Fibroblast of lung (primary cell): ENCODE measurements at regions not wholly inside any gene's neighbourhood (a gene's known extent, or its start where the extent isn't known, plus 50 kb on each side); places are given as distances from the start of the nearest gene placed in this dataset.

Source experiments
- DNase-seq, 2 donors: peaks; one replicate each; pipeline versions ENCODE4 v3.0.0 to v3.0.0-alpha.2; 2010; ENCODE audit warnings: low read depth in 2 of 2
- H2AFZ ChIP-seq: 2 replicates; pipeline ENCODE4 v1.5.1; 2012; ENCODE audit warnings: low read length, control low read depth, inconsistent platforms
- H3K27ac ChIP-seq: 2 replicates; pipeline ENCODE4 v1.5.1; 2011; ENCODE audit warnings: low read length, control low read depth; ENCODE audit not compliant: insufficient read depth
- H3K27me3 ChIP-seq: 2 replicates; pipeline ENCODE4 v1.5.1; 2011; ENCODE audit warnings: mild to moderate bottlenecking, low read length; ENCODE audit not compliant: control insufficient read depth, insufficient read depth
- H3K36me3 ChIP-seq: 2 replicates; pipeline ENCODE4 v1.5.1; 2011; ENCODE audit warnings: low read length; ENCODE audit not compliant: control insufficient read depth, insufficient read depth
- H3K4me1 ChIP-seq: 2 replicates; pipeline ENCODE4 v1.5.1; 2011; ENCODE audit warnings: low read length; ENCODE audit not compliant: control insufficient read depth, insufficient read depth; ENCODE audit errors: extremely low read depth
- H3K4me2 ChIP-seq: 2 replicates; pipeline ENCODE4 v1.5.1; 2011; ENCODE audit warnings: low read length, control low read depth; ENCODE audit not compliant: insufficient read depth; ENCODE audit errors: extremely low read depth
- H3K4me3 ChIP-seq, 4 experiments: fragments of 200-600 bp in 1 of 4; sonication (generic) in 1 of 4; replicated peaks in 1 of 4; 2 replicates each; pipeline ENCODE4 v1.5.1; 2011 to 2016; ENCODE audit warnings: low read length in 4 of 4, low read depth in 3 of 4, mild to moderate bottlenecking in 3 of 4, control low read depth in 2 of 4, inconsistent platforms in 1 of 4, mixed read lengths in 1 of 4; ENCODE audit not compliant: insufficient read depth in 1 of 4; ENCODE audit errors: control extremely low read depth in 1 of 4
- H3K79me2 ChIP-seq: 2 replicates; pipeline ENCODE4 v1.5.1; 2012; ENCODE audit warnings: mild to moderate bottlenecking, low read length, inconsistent platforms; ENCODE audit not compliant: control insufficient read depth, insufficient read depth
- H3K9ac ChIP-seq: 2 replicates; pipeline ENCODE4 v1.5.1; 2011; ENCODE audit warnings: mild to moderate bottlenecking, low read length, control low read depth; ENCODE audit not compliant: insufficient read depth
- H3K9me3 ChIP-seq: 2 replicates; pipeline ENCODE4 v1.5.1; 2012; ENCODE audit warnings: low read depth, low read length; ENCODE audit not compliant: control insufficient read depth, insufficient read depth
- H4K20me1 ChIP-seq: 2 replicates; pipeline ENCODE4 v1.5.1; 2011; ENCODE audit warnings: low read length; ENCODE audit not compliant: control insufficient read depth, insufficient read depth; ENCODE audit errors: extremely low read depth
- EZH2 ChIP-seq: IDR thresholded peaks from 2 replicates; pipeline ENCODE4 v1.5.1; 2012; ENCODE audit warnings: low read length, control low read depth, mild to moderate bottlenecking; ENCODE audit errors: missing control alignments
- TF ChIP-seq, protein P1 (sequence below), 2 donors: IDR thresholded peaks in 1 of 2; conservative IDR thresholded peaks in 1 of 2; 1 replicate in 1 of 2; 2 replicates in 1 of 2; pipeline ENCODE4 v1.5.1; 2011 to 2012; ENCODE audit warnings: low read length in 2 of 2, control low read depth in 1 of 2, inconsistent platforms in 1 of 2, low read depth in 1 of 2, mild to moderate bottlenecking in 1 of 2

DNA sequence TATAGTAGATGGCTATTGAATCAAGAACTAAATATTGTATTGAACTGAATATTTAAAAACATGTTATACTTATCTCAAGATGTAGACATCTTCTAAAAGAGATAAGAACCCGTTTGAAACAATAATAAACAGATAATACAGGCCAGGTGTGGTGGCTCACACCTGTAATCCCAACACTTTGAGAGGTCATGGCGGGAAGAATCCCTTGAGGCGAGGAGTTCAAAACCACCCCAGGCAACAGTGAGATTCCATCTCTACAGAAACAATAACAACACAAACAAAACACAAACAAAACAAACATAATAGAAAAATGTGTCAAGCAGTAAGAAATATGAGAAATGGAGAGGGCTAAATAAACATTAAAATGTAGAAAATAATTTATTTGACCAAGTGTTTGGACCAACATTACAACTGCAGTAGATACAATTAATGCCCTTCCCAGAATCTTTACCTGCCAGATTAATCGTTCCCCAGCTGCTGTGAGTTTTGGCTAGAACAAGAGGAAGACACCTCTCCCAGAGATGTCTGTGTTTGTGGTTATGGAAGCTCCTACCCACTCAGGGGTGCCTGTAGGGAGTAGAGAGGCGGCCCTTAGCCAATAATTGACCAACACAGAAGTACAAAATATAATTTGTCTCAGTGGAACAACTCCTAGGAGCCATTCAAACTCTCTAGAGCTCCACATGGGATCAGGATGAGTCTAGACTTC lies 111.9 kb upstream of the AGTR1 start:
- H3K27ac ChIP-seq, result no peak overlapping the region
- TF ChIP-seq EZH2, result no peak
- TF ChIP-seq, protein P1, sequence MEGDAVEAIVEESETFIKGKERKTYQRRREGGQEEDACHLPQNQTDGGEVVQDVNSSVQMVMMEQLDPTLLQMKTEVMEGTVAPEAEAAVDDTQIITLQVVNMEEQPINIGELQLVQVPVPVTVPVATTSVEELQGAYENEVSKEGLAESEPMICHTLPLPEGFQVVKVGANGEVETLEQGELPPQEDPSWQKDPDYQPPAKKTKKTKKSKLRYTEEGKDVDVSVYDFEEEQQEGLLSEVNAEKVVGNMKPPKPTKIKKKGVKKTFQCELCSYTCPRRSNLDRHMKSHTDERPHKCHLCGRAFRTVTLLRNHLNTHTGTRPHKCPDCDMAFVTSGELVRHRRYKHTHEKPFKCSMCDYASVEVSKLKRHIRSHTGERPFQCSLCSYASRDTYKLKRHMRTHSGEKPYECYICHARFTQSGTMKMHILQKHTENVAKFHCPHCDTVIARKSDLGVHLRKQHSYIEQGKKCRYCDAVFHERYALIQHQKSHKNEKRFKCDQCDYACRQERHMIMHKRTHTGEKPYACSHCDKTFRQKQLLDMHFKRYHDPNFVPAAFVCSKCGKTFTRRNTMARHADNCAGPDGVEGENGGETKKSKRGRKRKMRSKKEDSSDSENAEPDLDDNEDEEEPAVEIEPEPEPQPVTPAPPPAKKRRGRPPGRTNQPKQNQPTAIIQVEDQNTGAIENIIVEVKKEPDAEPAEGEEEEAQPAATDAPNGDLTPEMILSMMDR (conservative IDR thresholded peaks at IDR 0.05 in 1 of 2, IDR thresholded peaks at IDR 0.05 in 1 of 2; ENCODE audit: low read depth in 1 of 2, low read length in 2 of 2), result no peak
- no peak overlapping the region for H3K4me3 ChIP-seq

DNA sequence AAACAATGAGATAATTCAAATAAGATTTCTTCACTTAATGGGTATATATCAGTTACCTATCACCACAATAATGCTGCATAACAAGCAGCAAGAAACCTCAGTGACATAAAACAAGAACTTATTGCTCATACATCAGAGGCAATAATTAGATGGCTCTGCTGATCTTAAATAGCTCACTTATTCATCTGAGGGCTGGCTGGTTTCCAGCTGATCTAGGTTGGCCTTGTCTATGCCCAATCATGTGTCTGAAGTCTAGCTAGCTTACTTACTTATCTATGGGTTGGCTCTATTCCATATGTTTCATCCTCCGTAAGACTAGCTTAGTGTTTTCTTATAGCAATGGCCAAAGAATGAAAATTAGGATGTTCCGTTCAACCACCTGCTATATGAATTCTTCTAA lies 109.4 kb upstream of the AGTR1 start:
- no peaks in the 10 kb centered on the region for H4K20me1 ChIP-seq
- no peaks in the 10 kb centered on the region for H3K79me2 ChIP-seq
- no peak overlapping the region for H2AFZ ChIP-seq
- TF ChIP-seq EZH2, result no peak
- H3K36me3 ChIP-seq, result no peaks in the 10 kb centered on the region
- no peak overlapping the region for H3K4me2 ChIP-seq
- no peaks in the 10 kb centered on the region for H3K9me3 ChIP-seq
- no peak for DNase-seq
- H3K4me1 ChIP-seq, result no peaks in the 10 kb centered on the region
- no peaks in the 10 kb centered on the region for H3K27me3 ChIP-seq
- H3K9ac ChIP-seq, result no peak overlapping the region
- H3K27ac ChIP-seq, result no peak overlapping the region
- H3K4me3 ChIP-seq, result no peak overlapping the region

More for the DNA sequence above, 111.9 kb upstream of the AGTR1 start:
- Histone ChIP-seq H3K79me2 (no peaks in the 10 kb centered on the region), H4K20me1 (no peaks in the 10 kb centered on the region), H3K27me3 (no peaks in the 10 kb centered on the region), H2AFZ (no peak overlapping the region), H3K4me1 (no peaks in the 10 kb centered on the region), H3K9ac (no peak overlapping the region), H3K36me3 (no peaks in the 10 kb centered on the region), H3K4me2 (no peak overlapping the region), H3K9me3 (no peaks in the 10 kb centered on the region)
- DNase-seq, result no peak

DNA sequence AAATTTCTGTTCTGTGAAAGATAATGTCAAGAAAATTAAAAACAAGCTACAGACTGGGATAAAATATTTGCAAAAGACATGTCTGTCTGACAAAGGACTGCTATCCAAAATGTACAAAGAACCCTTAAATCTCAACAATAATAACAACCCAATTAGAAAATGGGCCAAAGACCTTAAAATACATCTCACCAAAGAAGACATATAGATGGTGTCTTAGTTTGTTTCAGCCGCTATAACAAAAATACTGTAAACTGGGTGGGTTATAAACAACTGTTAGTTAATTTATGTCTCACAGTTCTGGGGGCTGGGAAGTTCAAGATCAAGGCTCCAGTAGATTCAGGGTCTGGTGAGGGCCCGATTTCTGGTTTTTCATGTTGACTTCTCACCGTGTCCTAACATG lies 106.2 kb upstream of the AGTR1 start:
- no peak for TF ChIP-seq EZH2
- TF ChIP-seq, protein P1 (conservative IDR thresholded peaks at IDR 0.05 in 1 of 2, IDR thresholded peaks at IDR 0.05 in 1 of 2; ENCODE audit: low read depth in 1 of 2, low read length in 2 of 2), result no peak
- no peaks in the 10 kb centered on the region for H3K79me2 ChIP-seq
- no peak for DNase-seq

More for the DNA sequence above, 106.2 kb upstream of the AGTR1 start:
- Histone ChIP-seq H2AFZ (no peak overlapping the region), H3K4me2 (no peak overlapping the region), H3K36me3 (no peaks in the 10 kb centered on the region), H3K4me1 (no peaks in the 10 kb centered on the region), H3K4me3 (no peak overlapping the region), H4K20me1 (no peaks in the 10 kb centered on the region), H3K27me3 (no peaks in the 10 kb centered on the region), H3K9me3 (no peaks in the 10 kb centered on the region), H3K27ac (no peak overlapping the region), H3K9ac (no peak overlapping the region)
